H9 (cell line): ENCODE measurements at regions not wholly inside any gene's neighbourhood (a gene's known extent, or its start where the extent isn't known, plus 50 kb on each side); places are given as distances from the start of the nearest gene placed in this dataset.

Source experiments
- DNase-seq: peaks from one replicate; pipeline ENCODE4 v3.0.0-alpha.2; 2017
- H2AFZ ChIP-seq: one replicate; pipeline ENCODE4 v1.6.1; 2013; ENCODE audit warnings: mild to moderate bottlenecking, low read length, control low read depth, moderate library complexity
- H2AK5ac ChIP-seq: 2 replicates; pipeline ENCODE4 v1.6.1; 2013; ENCODE audit warnings: low read length, control low read depth, mixed read lengths; ENCODE audit not compliant: insufficient read length
- H2BK120ac ChIP-seq: one replicate; pipeline ENCODE4 v1.6.1; 2013; ENCODE audit warnings: low read depth, mild to moderate bottlenecking, low read length, control low read depth, inconsistent platforms; ENCODE audit not compliant: poor library complexity, severe bottlenecking
- H2BK12ac ChIP-seq: 2 replicates; pipeline ENCODE4 v1.6.1; 2013; ENCODE audit warnings: low read length, control low read depth, mixed read lengths, low read depth; ENCODE audit not compliant: insufficient read length
- H2BK15ac ChIP-seq: 2 replicates; pipeline ENCODE4 v1.6.1; 2013; ENCODE audit warnings: low read depth, low read length, control low read depth
- H2BK20ac ChIP-seq: one replicate; pipeline ENCODE4 v1.6.1; 2013; ENCODE audit warnings: low read depth, mild to moderate bottlenecking, low read length, control low read depth, inconsistent platforms; ENCODE audit not compliant: poor library complexity, severe bottlenecking
- H2BK5ac ChIP-seq: 2 replicates; pipeline ENCODE4 v1.6.1; 2013; ENCODE audit warnings: low read length, control low read depth, mixed read lengths; ENCODE audit not compliant: insufficient read length
- H3K14ac ChIP-seq: 2 replicates; pipeline ENCODE4 v1.6.1; 2013; ENCODE audit warnings: low read length, control low read depth; ENCODE audit not compliant: insufficient read depth
- H3K18ac ChIP-seq: 2 replicates; pipeline ENCODE4 v1.6.1; 2013; ENCODE audit warnings: low read depth, mild to moderate bottlenecking, mixed read lengths, low read length, control low read depth; ENCODE audit not compliant: insufficient read length
- H3K23ac ChIP-seq: 2 replicates; pipeline ENCODE4 v1.6.1; 2013; ENCODE audit warnings: low read length, control low read depth, mixed read lengths, low read depth; ENCODE audit not compliant: insufficient read length
- H3K23me2 ChIP-seq: 2 replicates; pipeline ENCODE4 v1.6.1; 2013; ENCODE audit warnings: low read depth, mild to moderate bottlenecking, mixed read lengths, low read length, control low read depth; ENCODE audit not compliant: insufficient read length, poor library complexity, severe bottlenecking
- H3K27ac ChIP-seq: 2 replicates; pipeline ENCODE4 v1.5.1; 2013; ENCODE audit warnings: low read length, control low read depth, mixed read lengths, low read depth; ENCODE audit not compliant: insufficient read length
- H3K27me3 ChIP-seq: 2 replicates; pipeline ENCODE4 v1.6.1; 2013; ENCODE audit warnings: low read length, control low read depth, inconsistent platforms; ENCODE audit not compliant: insufficient read depth
- H3K4ac ChIP-seq: 2 replicates; pipeline ENCODE4 v1.6.1; 2013; ENCODE audit warnings: low read depth, mild to moderate bottlenecking, control low read depth, inconsistent platforms, low read length, moderate library complexity
- H3K4me1 ChIP-seq: 2 replicates; pipeline ENCODE4 v1.6.1; 2013; ENCODE audit warnings: low read length, control low read depth, inconsistent platforms; ENCODE audit not compliant: insufficient read depth
- H3K4me2 ChIP-seq: 2 replicates; pipeline ENCODE4 v1.6.1; 2013; ENCODE audit warnings: low read length, control low read depth, mixed read lengths; ENCODE audit not compliant: insufficient read length, insufficient read depth
- H3K56ac ChIP-seq: 2 replicates; pipeline ENCODE4 v1.6.1; 2013; ENCODE audit warnings: low read depth, mild to moderate bottlenecking, mixed read lengths, low read length, control low read depth; ENCODE audit not compliant: insufficient read length
- H3K79me1 ChIP-seq: 2 replicates; pipeline ENCODE4 v1.6.1; 2013; ENCODE audit warnings: low read depth, mild to moderate bottlenecking, moderate library complexity, low read length, control low read depth, inconsistent platforms; ENCODE audit not compliant: insufficient read depth, poor library complexity, severe bottlenecking
- H3K79me2 ChIP-seq: 2 replicates; pipeline ENCODE4 v1.6.1; 2013; ENCODE audit warnings: low read length, control low read depth, inconsistent platforms; ENCODE audit not compliant: insufficient read depth
- H3K9ac ChIP-seq: 2 replicates; pipeline ENCODE4 v1.6.1; 2013; ENCODE audit warnings: low read length, control low read depth, mixed read lengths; ENCODE audit not compliant: insufficient read length; ENCODE audit errors: extremely low read depth
- H3K9me3 ChIP-seq: one replicate; pipeline ENCODE4 v1.6.1; 2013; ENCODE audit warnings: low read depth, low read length, inconsistent platforms; ENCODE audit not compliant: control insufficient read depth
- H3T11ph ChIP-seq: one replicate; pipeline ENCODE4 v1.6.1; 2013; ENCODE audit warnings: mild to moderate bottlenecking, low read length, control low read depth, inconsistent platforms
- H4K20me1 ChIP-seq: one replicate; pipeline ENCODE4 v1.6.1; 2013; ENCODE audit not compliant: control insufficient read depth, insufficient read length, insufficient read depth
- H4K5ac ChIP-seq: 2 replicates; pipeline ENCODE4 v1.6.1; 2013; ENCODE audit warnings: low read depth, mild to moderate bottlenecking, mixed read lengths, low read length, control low read depth; ENCODE audit not compliant: insufficient read length
- H4K8ac ChIP-seq: replicated peaks from 2 replicates; pipeline ENCODE4 v1.6.1; 2013; ENCODE audit warnings: low read length, control low read depth, mixed read lengths, low read depth; ENCODE audit not compliant: insufficient read length
- H4K91ac ChIP-seq: 2 replicates; pipeline ENCODE4 v1.6.1; 2013; ENCODE audit warnings: low read depth, mild to moderate bottlenecking, moderate library complexity, mixed read lengths, low read length, control low read depth; ENCODE audit not compliant: insufficient read length
- H3K27ac Mint-ChIP-seq, 3 experiments: 2 replicates in 2 of 3; 3 replicates in 1 of 3; pipeline ENCODE4 v1.8.0; 2020 to 2021; ENCODE audit warnings: mixed read lengths in 3 of 3, mild to moderate bottlenecking in 1 of 3, moderate library complexity in 1 of 3
- H3K27me3 Mint-ChIP-seq: 2 replicates; pipeline ENCODE4 v1.8.0; 2021; ENCODE audit warnings: low read depth, mild to moderate bottlenecking, moderate library complexity, mixed read lengths
- H3K36me3 Mint-ChIP-seq, 3 experiments: 2 replicates in 2 of 3; 3 replicates in 1 of 3; pipeline ENCODE4 v1.8.0; 2020 to 2021; ENCODE audit warnings: low read depth in 3 of 3, mixed read lengths in 3 of 3; ENCODE audit not compliant: insufficient read depth in 1 of 3
- H3K4me1 Mint-ChIP-seq, 2 experiments: 2 replicates each; pipeline ENCODE4 v1.8.0; 2020; ENCODE audit warnings: mixed read lengths in 2 of 2
- H3K4me3 Mint-ChIP-seq, 2 experiments: 2 replicates in 1 of 2; 3 replicates in 1 of 2; pipeline ENCODE4 v1.8.0; 2020 to 2021; ENCODE audit warnings: mild to moderate bottlenecking in 2 of 2, mixed read lengths in 2 of 2, moderate library complexity in 1 of 2
- H3K9me3 Mint-ChIP-seq, 2 experiments: 2 replicates in 1 of 2; 3 replicates in 1 of 2; pipeline ENCODE4 v1.8.0; 2020; ENCODE audit warnings: mild to moderate bottlenecking in 2 of 2, mixed read lengths in 2 of 2, moderate library complexity in 1 of 2
- CTCF ChIP-seq: fragments of 200-600 bp; sonication (generic); conservative IDR thresholded peaks from 3 replicates; pipeline ENCODE4 v1.8.0; 2021; ENCODE audit warnings: antibody characterized with exemption, mild to moderate bottlenecking
- WGBS: extraction: QIAGEN DNeasy Blood & Tissue Kit; methylation state at CpG from one replicate; pipeline ENCODE4 v1.1.7; 2013; ENCODE audit warnings: missing lambda C conversion rate, low lambda C conversion rate, mixed read lengths; ENCODE audit not compliant: insufficient read length; ENCODE audit errors: extremely low coverage; 5-methylcytosine and 5-hydroxymethylcytosine counted together

DNA sequence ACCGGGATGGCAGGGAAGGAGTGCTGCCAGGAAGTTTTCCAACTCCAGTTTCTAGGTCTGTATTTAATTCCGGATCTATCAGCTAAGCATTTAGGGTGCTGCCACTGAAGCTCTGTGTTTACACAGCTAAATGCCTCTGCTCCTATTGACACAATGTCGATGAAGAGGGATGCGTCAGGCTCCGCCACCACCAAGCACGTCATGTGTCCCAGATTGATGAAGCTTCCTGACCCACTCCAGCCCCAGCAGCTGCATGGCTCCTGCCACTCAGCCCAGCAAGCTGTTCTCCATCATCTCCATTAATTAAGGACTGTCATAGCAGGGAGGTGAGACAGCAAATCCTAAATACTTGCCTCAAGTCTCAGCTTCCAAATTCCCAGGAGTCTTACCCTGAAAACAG, 435.2 kb upstream of the ZNF507 start:
- H4K5ac ChIP-seq: no peak overlapping the region
- no peak overlapping the region for H2BK15ac ChIP-seq
- Mint-ChIP-seq H3K36me3 (no peaks in the 10 kb centered on the region), H3K4me3 (no peak overlapping the region), H3K27me3 (no peaks in the 10 kb centered on the region; the same call in 1 of the 2 replicates), H3K27ac (no peak overlapping the region), H3K9me3 (no peaks in the 10 kb centered on the region), H3K4me1 (peaks cover 0 to 4% of the 10 kb centered on the region in 2 experiments; a peak in 2 of 4 replicates)
- H2BK5ac ChIP-seq: no peak overlapping the region
- no peak for TF ChIP-seq CTCF
- no peaks in the 10 kb centered on the region for H3K23me2 ChIP-seq
- no peak overlapping the region for H3K18ac ChIP-seq
- H3K4me2 ChIP-seq: no peak overlapping the region
- no peak overlapping the region for H3K4ac ChIP-seq
- H3K79me1 ChIP-seq: no peaks in the 10 kb centered on the region
- DNase-seq: no peak
- H3K9ac ChIP-seq: no peak overlapping the region
- no peak overlapping the region for H3K56ac ChIP-seq
- no peak overlapping the region for H2BK12ac ChIP-seq
- H3K79me2 ChIP-seq: no peaks in the 10 kb centered on the region
- no peak overlapping the region for H3T11ph ChIP-seq
- H2BK120ac ChIP-seq: no peak overlapping the region
- H3K4me1 ChIP-seq: no peaks in the 10 kb centered on the region
- no peaks in the 10 kb centered on the region for H3K27me3 ChIP-seq
- H2BK20ac ChIP-seq: no peak overlapping the region
- H4K91ac ChIP-seq: no peak overlapping the region
- WGBS: no CpG with 5 or more reads among the region's 6 CpGs
- H3K9me3 ChIP-seq: no peaks in the 10 kb centered on the region
- H4K20me1 ChIP-seq: no peaks in the 10 kb centered on the region
- H3K23ac ChIP-seq: no peak overlapping the region
- H2AFZ ChIP-seq: no peak overlapping the region
- H2AK5ac ChIP-seq: no peak overlapping the region
- H3K14ac ChIP-seq: no peak overlapping the region
- H4K8ac ChIP-seq: no peak overlapping the region
- H3K27ac ChIP-seq: no peak overlapping the region
